PC-3 (cell line): ENCODE measurements at regions not wholly inside any gene's neighbourhood (a gene's known extent, or its start where the extent isn't known, plus 50 kb on each side); places are given as distances from the start of the nearest gene placed in this dataset.

Experiments
- EZH2 ChIP-seq: fragments of 300-600 bp; sonication (generic); IDR thresholded peaks from one replicate; pipeline ENCODE4 v1.6.1; 2017; ENCODE audit warnings: antibody characterized with exemption, mild to moderate bottlenecking, low read length; ENCODE audit not compliant: unreplicated experiment
- EZH2phosphoT487 ChIP-seq: fragments of 300-600 bp; sonication (generic); IDR thresholded peaks from 2 replicates; pipeline ENCODE4 v1.6.1; 2018; ENCODE audit warnings: mild to moderate bottlenecking, antibody characterized with exemption, low read length, borderline replicate concordance
- TF ChIP-seq, protein P1 (sequence below): fragments of 300-600 bp; sonication (generic); conservative IDR thresholded peaks from 2 replicates; pipeline ENCODE4 v1.5.1; 2017; ENCODE audit warnings: antibody characterized with exemption, low read depth, mild to moderate bottlenecking, low read length

DNA sequence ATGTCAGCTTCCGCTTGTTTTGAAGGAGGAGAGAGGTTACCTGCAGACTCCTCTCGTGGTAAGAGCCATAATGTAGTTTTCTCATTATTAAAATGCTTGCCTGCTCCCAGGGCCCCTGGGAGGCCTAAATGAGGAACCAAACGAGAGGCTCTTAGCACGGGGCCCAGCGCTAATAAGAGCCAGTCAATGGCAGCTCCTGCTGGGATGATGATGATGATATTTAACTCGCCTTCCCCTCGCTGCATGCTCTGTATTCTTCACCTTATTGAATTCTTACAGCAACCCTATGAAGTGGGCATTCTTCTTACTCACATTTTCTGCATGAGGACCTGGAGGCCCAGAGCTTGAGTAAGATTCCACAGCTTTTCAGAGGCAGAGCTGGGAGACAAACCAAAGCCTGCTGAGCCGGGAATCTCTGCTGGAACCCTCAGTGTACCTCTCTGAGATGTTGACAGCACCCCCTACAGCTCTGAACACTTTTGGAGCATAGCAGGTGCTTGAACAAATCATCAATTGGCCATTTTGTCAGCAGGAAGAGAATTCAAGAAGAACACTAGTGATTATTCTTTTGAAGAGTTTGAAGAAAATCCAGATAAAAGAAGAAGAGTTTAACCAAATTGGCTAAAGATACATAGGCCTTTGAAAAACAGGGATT lies 93.1 kb upstream of the HABP2 start:
- TF ChIP-seq, protein P1, sequence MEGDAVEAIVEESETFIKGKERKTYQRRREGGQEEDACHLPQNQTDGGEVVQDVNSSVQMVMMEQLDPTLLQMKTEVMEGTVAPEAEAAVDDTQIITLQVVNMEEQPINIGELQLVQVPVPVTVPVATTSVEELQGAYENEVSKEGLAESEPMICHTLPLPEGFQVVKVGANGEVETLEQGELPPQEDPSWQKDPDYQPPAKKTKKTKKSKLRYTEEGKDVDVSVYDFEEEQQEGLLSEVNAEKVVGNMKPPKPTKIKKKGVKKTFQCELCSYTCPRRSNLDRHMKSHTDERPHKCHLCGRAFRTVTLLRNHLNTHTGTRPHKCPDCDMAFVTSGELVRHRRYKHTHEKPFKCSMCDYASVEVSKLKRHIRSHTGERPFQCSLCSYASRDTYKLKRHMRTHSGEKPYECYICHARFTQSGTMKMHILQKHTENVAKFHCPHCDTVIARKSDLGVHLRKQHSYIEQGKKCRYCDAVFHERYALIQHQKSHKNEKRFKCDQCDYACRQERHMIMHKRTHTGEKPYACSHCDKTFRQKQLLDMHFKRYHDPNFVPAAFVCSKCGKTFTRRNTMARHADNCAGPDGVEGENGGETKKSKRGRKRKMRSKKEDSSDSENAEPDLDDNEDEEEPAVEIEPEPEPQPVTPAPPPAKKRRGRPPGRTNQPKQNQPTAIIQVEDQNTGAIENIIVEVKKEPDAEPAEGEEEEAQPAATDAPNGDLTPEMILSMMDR = no peak
- TF ChIP-seq EZH2 (no peak), EZH2phosphoT487 (no peak)
